Body of pancreas (tissue), 4 donors: ENCODE measurements at regions not wholly inside any gene's neighbourhood (a gene's known extent, or its start where the extent isn't known, plus 50 kb on each side); places are given as distances from the start of the nearest gene placed in this dataset.

Experiments used
- CTCF ChIP-seq, 7 experiments: fragments of 450-650 bp in 4 of 7; fragments of 200-600 bp in 3 of 7; sonication (generic) in 3 of 7; IDR thresholded peaks; one replicate each; pipeline ENCODE4 v1.5.1; 2016 to 2019; ENCODE audit warnings: antibody characterized with exemption in 7 of 7
- POLR2A ChIP-seq, 3 donors: fragments of 450-650 bp; IDR thresholded peaks; one replicate each; pipeline ENCODE4 v1.6.1; 2016; ENCODE audit warnings: antibody characterized with exemption in 3 of 3, mild to moderate bottlenecking in 2 of 3

DNA sequence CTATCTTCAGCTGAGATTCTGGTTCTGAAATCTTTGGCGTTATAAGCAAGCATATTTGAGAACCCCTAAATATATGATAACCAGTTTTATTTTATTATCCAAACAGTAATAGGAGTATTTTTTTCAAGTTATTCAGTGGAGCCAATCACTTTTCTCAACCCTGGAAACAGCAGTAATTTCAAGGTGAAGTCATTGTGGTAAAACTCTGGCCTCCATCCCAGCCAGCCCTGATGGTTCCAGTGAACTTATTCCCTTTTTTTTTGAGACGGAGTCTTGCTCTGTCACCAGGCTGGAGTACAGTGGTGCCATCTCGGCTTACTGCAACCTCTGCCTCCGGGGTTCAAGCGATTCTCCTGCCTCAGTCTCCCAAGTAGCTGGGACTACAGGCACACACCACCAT is 545.4 kb upstream of the IL12A start:
- no peak for TF ChIP-seq CTCF (IDR thresholded peaks at IDR 0.05)
- TF ChIP-seq POLR2A (IDR thresholded peaks at IDR 0.05): no peak
